GM12874 (cell line): ENCODE measurements at regions not wholly inside any gene's neighbourhood (a gene's known extent, or its start where the extent isn't known, plus 50 kb on each side); places are given as distances from the start of the nearest gene placed in this dataset.

Experiments used
- TF ChIP-seq, protein P1 (sequence below): IDR thresholded peaks from 2 replicates; pipeline ENCODE4 v1.5.1; 2011; ENCODE audit warnings: low read depth, mild to moderate bottlenecking, control low read depth, low read length, moderate library complexity; ENCODE audit not compliant: insufficient read depth

DNA sequence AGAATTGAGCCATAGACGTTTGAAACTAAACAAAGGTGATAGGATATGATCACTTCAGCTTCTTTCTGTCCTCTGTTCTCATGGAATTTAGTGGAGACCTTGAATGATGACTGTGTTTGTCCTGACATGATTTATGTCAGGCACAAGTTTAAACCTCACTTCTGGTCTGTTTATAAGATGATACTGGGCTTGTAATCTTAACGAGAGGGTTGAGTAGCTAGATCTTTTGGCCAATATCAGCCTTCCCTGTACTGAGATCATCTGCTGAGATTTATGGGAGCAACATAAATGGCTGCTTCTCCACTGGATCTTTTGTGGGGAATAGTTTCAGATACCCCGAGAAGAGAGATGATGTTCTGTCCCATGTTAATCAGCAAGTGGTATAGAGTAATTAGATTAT, 121.8 kb upstream of the OBI1 start:
- TF ChIP-seq, protein P1, sequence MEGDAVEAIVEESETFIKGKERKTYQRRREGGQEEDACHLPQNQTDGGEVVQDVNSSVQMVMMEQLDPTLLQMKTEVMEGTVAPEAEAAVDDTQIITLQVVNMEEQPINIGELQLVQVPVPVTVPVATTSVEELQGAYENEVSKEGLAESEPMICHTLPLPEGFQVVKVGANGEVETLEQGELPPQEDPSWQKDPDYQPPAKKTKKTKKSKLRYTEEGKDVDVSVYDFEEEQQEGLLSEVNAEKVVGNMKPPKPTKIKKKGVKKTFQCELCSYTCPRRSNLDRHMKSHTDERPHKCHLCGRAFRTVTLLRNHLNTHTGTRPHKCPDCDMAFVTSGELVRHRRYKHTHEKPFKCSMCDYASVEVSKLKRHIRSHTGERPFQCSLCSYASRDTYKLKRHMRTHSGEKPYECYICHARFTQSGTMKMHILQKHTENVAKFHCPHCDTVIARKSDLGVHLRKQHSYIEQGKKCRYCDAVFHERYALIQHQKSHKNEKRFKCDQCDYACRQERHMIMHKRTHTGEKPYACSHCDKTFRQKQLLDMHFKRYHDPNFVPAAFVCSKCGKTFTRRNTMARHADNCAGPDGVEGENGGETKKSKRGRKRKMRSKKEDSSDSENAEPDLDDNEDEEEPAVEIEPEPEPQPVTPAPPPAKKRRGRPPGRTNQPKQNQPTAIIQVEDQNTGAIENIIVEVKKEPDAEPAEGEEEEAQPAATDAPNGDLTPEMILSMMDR: no peak

DNA sequence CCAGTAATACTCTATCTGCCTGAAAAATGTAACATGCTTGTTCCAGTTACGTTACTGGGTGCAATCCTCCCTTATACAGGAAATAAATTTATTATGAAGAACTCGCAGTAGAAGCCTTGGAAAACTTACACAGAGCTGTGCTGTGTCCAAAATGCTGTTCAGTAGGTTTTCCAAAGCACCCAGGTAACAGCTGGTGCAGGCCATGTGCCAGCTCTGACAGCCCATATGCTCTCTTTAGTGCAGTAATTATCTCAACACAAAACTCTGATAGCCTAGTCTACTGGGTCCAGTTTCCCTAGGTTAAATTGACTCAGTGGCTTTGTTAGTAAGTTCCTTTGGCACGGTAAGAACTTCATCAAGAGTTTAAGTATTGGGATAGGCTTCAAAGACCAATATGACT, 120.7 kb upstream of the OBI1 start:
- TF ChIP-seq, protein P1: no peak

DNA sequence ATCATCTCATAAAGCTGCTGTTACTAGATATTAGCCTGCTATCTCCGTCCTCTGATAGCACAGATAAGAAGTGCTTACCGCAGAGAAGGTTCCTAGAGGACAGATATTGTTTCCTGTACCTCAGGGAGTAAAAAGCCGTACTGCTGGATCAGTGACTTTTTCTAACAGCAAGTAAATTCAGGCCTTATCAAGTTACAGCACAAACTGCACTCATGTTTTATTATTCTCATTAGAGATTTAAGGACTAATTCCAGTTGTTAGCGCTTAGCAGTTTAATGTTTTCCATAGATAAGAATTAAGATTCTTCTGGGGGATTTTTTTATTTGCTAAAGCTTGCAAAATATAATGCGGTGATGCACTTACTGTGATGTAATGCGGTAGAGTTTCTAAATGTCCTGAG, 119.0 kb upstream of the OBI1 start:
- TF ChIP-seq, protein P1: no peak

DNA sequence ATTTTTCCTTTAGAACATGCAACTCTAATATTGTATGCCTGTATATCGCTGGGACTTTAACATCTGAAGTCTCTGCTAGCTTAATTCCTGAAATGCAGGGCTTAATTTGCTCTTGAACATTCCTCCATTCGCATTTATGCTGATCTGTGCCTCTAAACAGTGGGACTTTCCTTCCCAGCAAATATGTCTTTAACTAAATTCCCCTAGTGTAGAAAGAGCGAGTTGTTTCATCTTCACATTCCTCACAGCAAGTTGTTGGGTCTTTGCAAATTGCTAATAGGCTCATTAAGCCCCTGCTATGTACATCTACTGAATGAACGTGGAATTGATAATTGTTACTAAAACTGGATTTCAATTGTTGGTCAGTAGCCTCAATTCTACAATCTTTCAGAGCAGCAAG, 118.4 kb upstream of the OBI1 start:
- TF ChIP-seq, protein P1: no peak

DNA sequence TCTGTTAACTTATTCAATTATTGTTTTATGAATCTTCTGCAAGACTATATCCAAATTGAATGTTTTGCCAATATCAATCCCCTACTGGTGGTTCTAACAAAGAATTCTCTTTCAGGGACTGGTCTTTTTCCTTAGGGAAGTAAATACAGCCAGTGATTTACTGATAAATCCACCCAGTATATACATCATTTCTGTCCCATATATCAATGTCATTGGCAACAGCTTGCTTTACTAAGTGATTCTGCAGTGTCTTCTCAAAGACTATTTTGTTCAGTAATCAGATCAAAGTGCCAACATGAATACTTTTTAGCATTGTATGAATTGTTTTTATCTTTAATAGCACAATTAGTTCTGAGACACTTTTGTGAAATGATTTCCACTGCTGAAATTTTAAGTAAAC, 114.0 kb upstream of the OBI1 start:
- TF ChIP-seq, protein P1: no peak

DNA sequence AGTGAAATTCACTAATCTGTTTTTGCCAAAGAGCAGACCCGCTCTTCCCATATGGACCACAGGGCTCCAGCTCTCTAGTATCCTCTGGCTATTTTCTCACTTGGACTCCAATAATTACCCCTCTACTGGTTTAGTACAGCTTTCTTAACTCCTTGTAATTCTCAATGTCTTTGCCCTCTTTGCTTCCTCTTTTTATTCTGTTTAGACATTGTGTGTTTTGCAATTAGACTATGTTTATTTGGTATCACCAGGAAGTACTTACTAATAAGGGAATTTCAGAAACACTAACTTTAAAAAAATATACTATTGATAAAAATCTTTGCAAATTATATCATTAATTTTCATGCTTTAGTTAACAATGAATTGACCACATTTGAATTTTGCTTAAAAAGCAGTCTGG, 111.6 kb upstream of the OBI1 start:
- TF ChIP-seq, protein P1: no peak

DNA sequence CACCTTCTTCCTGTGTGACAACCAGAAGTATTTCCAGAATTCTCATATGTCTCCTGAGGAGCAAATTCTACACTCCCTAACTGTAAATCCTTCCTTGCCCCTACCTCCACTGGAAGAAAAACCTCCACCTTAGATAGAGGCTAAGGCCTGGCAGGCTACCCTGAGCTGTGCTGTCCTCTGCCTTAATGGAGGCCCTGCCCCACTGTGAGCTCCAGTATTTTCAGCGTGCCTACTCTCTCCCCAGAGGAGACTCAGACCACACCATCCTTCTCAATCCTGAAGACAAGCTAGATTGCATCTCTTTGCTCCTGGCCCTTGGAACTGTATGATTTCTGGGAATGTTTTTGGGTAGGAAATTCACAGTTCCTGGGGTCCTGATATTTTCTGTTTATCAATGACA, 110.0 kb upstream of the OBI1 start:
- TF ChIP-seq, protein P1: no peak

DNA sequence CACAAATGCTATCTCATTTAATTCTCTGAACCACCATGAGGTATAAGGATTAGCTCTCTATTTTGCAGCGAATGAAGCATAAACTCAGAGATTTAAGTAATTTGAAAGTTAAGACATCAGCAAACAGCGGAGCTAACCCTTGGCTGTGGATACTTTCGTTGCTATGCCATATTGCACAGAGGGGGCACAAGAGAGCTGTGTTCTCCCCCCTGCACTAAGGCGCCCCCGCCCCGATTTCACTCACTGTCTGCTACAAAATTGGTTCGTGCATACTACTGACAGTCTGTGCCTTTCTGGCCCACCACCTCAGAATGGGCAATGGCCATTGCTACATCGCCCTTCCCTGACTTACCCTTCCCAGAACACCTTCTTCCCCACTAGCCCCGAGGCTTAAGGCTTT, 105.7 kb upstream of the OBI1 start:
- TF ChIP-seq, protein P1: no peak
